LHCN-M2 (cell line): ENCODE measurements at regions not wholly inside any gene's neighbourhood (a gene's known extent, or its start where the extent isn't known, plus 50 kb on each side); places are given as distances from the start of the nearest gene placed in this dataset.
A peak's percentile ranks its signal among the peaks of the same experiment; 100 is the strongest.
"Not testable (repeated sequence)": the region's sequence is repeated elsewhere in the genome, so short reads cannot be mapped to it uniquely, and the experiment has no call there.

Source experiments
- DNase-seq: peaks from one replicate; pipeline ENCODE4 v3.0.0-alpha.2; 2012; ENCODE audit warnings: low read depth

- DNase-seq: no peak
Observed at GRCh38 chr14:21863289-21863688, 189.7 kb upstream of the OR4E1 start.

- DNase-seq: no peak
Observed at GRCh38 chr14:21861153-21861552, 187.5 kb upstream of the OR4E1 start.

GRCh38 chr14:21860172-21860571 is 186.6 kb upstream of the OR4E1 start:
- DNase-seq: peak; percentile 10

GRCh38 chr14:21852775-21853174 is 179.2 kb upstream of the OR4E1 start:
- DNase-seq: no peak

- peak; percentile 8 for DNase-seq
Observed at GRCh38 chr14:21852061-21852664, 178.5 kb upstream of the OR4E1 start.

- DNase-seq: not testable (repeated sequence)
Observed at GRCh38 chr14:21846902-21847301, 173.3 kb upstream of the OR4E1 start.

- DNase-seq: no peak
Observed at GRCh38 chr14:21846227-21846885, 172.7 kb upstream of the OR4E1 start.

GRCh38 chr14:21840765-21841164 is 167.1 kb upstream of the OR4E1 start:
- DNase-seq: no peak

GRCh38 chr14:21833836-21834235 is 160.2 kb upstream of the OR4E1 start:
- DNase-seq: no peak

GRCh38 chr14:21825845-21826244 is 152.2 kb upstream of the OR4E1 start:
- no peak for DNase-seq

GRCh38 chr14:21825149-21825743 is 151.6 kb upstream of the OR4E1 start:
- peak; percentile 6 for DNase-seq

- DNase-seq: no peak
Observed at GRCh38 chr14:21822109-21822508, 148.5 kb upstream of the OR4E1 start.

GRCh38 chr14:21820631-21821030 is 147.0 kb upstream of the OR4E1 start:
- no peak for DNase-seq

GRCh38 chr14:21819891-21820290 is 146.3 kb upstream of the OR4E1 start:
- DNase-seq: not testable (repeated sequence)

GRCh38 chr14:21817010-21817409 is 143.4 kb upstream of the OR4E1 start:
- DNase-seq: not testable (repeated sequence)

GRCh38 chr14:21807975-21808374 is 134.4 kb upstream of the OR4E1 start:
- DNase-seq: no peak

- DNase-seq: no peak
Observed at GRCh38 chr14:21804981-21805380, 131.4 kb upstream of the OR4E1 start.

GRCh38 chr14:21802441-21802840 is 128.8 kb upstream of the OR4E1 start:
- no peak for DNase-seq

GRCh38 chr14:21796916-21797315 is 123.3 kb upstream of the OR4E1 start:
- no peak for DNase-seq

GRCh38 chr14:21795456-21795855 is 121.8 kb upstream of the OR4E1 start:
- DNase-seq: no peak

GRCh38 chr14:21791749-21792148 is 118.1 kb upstream of the OR4E1 start:
- no peak for DNase-seq

- DNase-seq: not testable (repeated sequence)
Observed at GRCh38 chr14:21788687-21789086, 115.1 kb upstream of the OR4E1 start.

GRCh38 chr14:21787242-21787641 is 113.6 kb upstream of the OR4E1 start:
- not testable (repeated sequence) for DNase-seq
